Retina (tissue), 1 donor: ENCODE measurements at regions not wholly inside any gene's neighbourhood (a gene's known extent, or its start where the extent isn't known, plus 50 kb on each side); places are given as distances from the start of the nearest gene placed in this dataset.

Source experiments
- DNase-seq: peaks from one replicate; pipeline ENCODE4 v3.0.0-alpha.2; 2016

GRCh38 chr22:48379371-48379770 lies 1448.3 kb downstream of the BRD1 start:
- no peak for DNase-seq

- DNase-seq, result no peak
Measured at GRCh38 chr22:48378673-48379072, 1449.0 kb downstream of the BRD1 start.

GRCh38 chr22:48376936-48377712 lies 1450.5 kb downstream of the BRD1 start:
- no peak for DNase-seq

- no peak for DNase-seq
Measured at GRCh38 chr22:48376428-48376827, 1451.2 kb downstream of the BRD1 start.

- no peak for DNase-seq
Measured at GRCh38 chr22:48373626-48374173, 1454.0 kb downstream of the BRD1 start.

GRCh38 chr22:48372390-48372789 lies 1455.3 kb downstream of the BRD1 start:
- no peak for DNase-seq

- no peak for DNase-seq
Measured at GRCh38 chr22:48371391-48371790, 1456.3 kb downstream of the BRD1 start.

- no peak for DNase-seq
Measured at GRCh38 chr22:48370508-48371325, 1457.0 kb downstream of the BRD1 start.

GRCh38 chr22:48369789-48370507 lies 1457.7 kb downstream of the BRD1 start:
- no peak for DNase-seq

GRCh38 chr22:48368975-48369525 lies 1458.6 kb downstream of the BRD1 start:
- DNase-seq, result no peak

- DNase-seq, result no peak
Measured at GRCh38 chr22:48367731-48368130, 1459.9 kb downstream of the BRD1 start.

- no peak for DNase-seq
Measured at GRCh38 chr22:48366591-48366990, 1461.1 kb downstream of the BRD1 start.

GRCh38 chr22:48366056-48366455 lies 1461.6 kb downstream of the BRD1 start:
- no peak for DNase-seq

GRCh38 chr22:48365386-48365785 lies 1462.3 kb downstream of the BRD1 start:
- no peak for DNase-seq

GRCh38 chr22:48362721-48363404 lies 1464.8 kb downstream of the BRD1 start:
- no peak for DNase-seq

GRCh38 chr22:48361099-48361639 lies 1466.5 kb downstream of the BRD1 start:
- DNase-seq, result no peak

GRCh38 chr22:48359613-48359965 lies 1468.1 kb downstream of the BRD1 start:
- peak; percentile 41 for DNase-seq

- no peak for DNase-seq
Measured at GRCh38 chr22:48358886-48359612, 1468.6 kb downstream of the BRD1 start.

- DNase-seq, result no peak
Measured at GRCh38 chr22:48357961-48358360, 1469.7 kb downstream of the BRD1 start.

GRCh38 chr22:48357196-48357595 lies 1470.5 kb downstream of the BRD1 start:
- DNase-seq, result no peak

- DNase-seq, result no peak
Measured at GRCh38 chr22:48356731-48357130, 1470.9 kb downstream of the BRD1 start.
